ENCODE measurements at regions not wholly inside any gene's neighbourhood (a gene's known extent, or its start where the extent isn't known, plus 50 kb on each side); places are given as distances from the start of the nearest gene placed in this dataset.

DNA sequence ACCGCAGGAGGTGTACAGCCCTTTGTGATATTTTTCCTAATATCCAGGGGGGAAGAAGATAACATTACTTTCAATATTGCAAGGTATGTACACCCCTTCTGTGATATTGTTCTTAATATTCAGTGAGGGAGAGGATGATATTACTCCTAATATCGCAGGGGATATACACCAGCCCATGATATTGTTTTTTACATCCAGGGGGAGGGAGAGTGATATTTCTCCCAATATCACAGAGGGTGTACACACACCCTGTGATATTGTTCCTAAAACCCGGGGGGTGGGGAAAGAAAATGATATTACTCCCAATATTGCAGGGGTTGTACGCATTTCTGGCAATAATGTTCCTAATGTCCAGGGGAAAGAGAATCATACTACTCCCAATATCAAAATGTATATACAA lies 58.0 kb upstream of the SLC25A48 start:
- TF ChIP-seq, protein P1, sequence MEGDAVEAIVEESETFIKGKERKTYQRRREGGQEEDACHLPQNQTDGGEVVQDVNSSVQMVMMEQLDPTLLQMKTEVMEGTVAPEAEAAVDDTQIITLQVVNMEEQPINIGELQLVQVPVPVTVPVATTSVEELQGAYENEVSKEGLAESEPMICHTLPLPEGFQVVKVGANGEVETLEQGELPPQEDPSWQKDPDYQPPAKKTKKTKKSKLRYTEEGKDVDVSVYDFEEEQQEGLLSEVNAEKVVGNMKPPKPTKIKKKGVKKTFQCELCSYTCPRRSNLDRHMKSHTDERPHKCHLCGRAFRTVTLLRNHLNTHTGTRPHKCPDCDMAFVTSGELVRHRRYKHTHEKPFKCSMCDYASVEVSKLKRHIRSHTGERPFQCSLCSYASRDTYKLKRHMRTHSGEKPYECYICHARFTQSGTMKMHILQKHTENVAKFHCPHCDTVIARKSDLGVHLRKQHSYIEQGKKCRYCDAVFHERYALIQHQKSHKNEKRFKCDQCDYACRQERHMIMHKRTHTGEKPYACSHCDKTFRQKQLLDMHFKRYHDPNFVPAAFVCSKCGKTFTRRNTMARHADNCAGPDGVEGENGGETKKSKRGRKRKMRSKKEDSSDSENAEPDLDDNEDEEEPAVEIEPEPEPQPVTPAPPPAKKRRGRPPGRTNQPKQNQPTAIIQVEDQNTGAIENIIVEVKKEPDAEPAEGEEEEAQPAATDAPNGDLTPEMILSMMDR (IDR thresholded peaks at IDR 0.05) = no peak
- no peak for ATAC-seq (ENCODE audit: low FRiP score)
- no peak for DNase-seq (ENCODE audit: low spot score)

GRCh38 chr5:135761746-135762145 lies 72.7 kb upstream of the SLC25A48 start:
- DNase-seq (ENCODE audit: low spot score) (no peak), ATAC-seq (ENCODE audit: low FRiP score) (no peak)
- TF ChIP-seq, protein P1 (IDR thresholded peaks at IDR 0.05) = no peak

- TF ChIP-seq, protein P1 (IDR thresholded peaks at IDR 0.05) = no peak
- ATAC-seq (ENCODE audit: low FRiP score) = no peak
- no peak for DNase-seq (ENCODE audit: low spot score)
Measured at GRCh38 chr5:135759149-135759784, 75.2 kb upstream of the SLC25A48 start.

DNA sequence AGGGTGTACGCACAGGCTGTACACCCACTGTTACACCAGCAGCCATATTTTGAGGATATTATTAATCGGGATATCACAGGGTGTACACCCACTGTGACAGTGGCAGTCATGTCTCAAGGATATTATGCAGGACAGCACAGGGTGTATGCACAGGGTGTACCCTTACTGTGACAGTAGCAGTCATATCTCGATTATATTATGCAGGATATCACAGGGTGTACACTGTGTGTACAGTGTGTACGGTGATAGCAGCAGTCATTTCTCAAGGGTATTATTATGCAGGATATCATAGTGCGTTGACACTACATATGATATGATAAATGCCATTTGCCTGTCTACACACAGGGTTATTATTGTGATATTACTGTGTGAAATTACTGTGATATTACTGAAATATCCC lies 80.5 kb upstream of the SLC25A48 start:
- TF ChIP-seq, protein P1 (IDR thresholded peaks at IDR 0.05) = no peak
- DNase-seq (ENCODE audit: low spot score) = no peak
- no peak for ATAC-seq (ENCODE audit: low FRiP score)

DNA sequence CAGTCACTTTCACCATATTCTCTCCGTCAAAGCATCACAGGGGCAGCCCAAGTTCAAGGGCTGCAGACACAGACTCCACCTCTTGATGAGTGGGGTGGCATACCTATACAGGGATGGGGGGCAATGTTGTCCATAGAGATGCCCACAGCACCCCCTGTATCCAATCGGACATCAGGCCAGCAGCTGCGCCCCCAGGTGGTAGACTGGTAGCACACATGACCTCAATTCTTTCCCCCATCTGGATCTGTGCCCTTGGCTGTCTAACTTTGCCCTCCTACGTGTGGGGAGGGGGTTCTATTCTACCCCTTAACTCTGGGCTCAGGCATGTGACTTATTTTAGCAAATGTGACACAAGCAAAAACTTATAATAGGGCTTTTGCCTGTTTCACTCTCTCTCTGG lies 84.0 kb upstream of the SLC25A48 start:
- TF ChIP-seq, protein P1 (IDR thresholded peaks at IDR 0.05) = no peak
- ATAC-seq (ENCODE audit: low FRiP score) (no peak), DNase-seq (ENCODE audit: low spot score) (no peak)

- DNase-seq (ENCODE audit: low spot score) = no peak
- no peak for ATAC-seq (ENCODE audit: low FRiP score)
- TF ChIP-seq, protein P1 (IDR thresholded peaks at IDR 0.05) = no peak
Measured at GRCh38 chr5:135747824-135748223, 86.6 kb upstream of the SLC25A48 start.

DNA sequence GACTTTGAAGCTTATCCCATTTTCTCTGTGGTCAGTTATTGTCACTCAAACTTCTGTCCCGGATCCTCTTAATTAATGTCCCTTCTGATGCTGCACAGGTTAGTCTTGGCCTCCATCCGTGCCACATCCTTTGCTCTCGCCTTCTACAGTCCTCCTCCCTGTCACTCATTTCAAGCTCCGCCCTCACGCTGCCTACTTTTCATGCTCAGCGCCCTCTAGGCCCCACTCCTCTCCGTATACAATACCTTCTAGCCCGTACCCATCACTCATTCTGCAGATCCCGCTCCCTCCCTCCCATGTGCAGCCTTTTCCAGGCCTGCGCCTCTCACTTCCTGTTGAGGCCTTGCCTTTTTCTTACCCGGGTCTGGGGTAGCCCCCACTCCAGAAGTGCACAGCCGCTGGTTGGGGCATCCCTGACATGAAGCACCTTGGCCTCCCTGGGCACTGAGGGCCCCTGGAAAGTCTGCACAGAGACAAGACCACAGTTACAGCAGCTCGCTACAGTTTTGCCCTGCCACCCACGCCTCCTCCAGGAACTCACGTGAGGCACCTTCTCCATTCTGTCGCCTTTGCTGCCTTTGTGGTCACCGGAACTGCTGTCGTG lies 88.5 kb upstream of the SLC25A48 start:
- no peak for ATAC-seq (ENCODE audit: low FRiP score)
- DNase-seq (ENCODE audit: low spot score) = no peak
- TF ChIP-seq, protein P1 (IDR thresholded peaks at IDR 0.05) = no peak
